ENCODE measurements at regions not wholly inside any gene's neighbourhood (a gene's known extent, or its start where the extent isn't known, plus 50 kb on each side); places are given as distances from the start of the nearest gene placed in this dataset.

- TF ChIP-seq ZBTB8A (tag by site-specific recombination; IDR thresholded peaks at IDR 0.05) (no peak), CTCF (tag by site-specific recombination; IDR thresholded peaks at IDR 0.05) (no peak), ZFP3 (tag by site-specific recombination; IDR thresholded peaks at IDR 0.05; ENCODE audit: low read depth) (no peak), KLF7 (tag by site-specific recombination; IDR thresholded peaks at IDR 0.05; ENCODE audit: borderline replicate concordance) (no peak), ZNF580 (tag by site-specific recombination; IDR thresholded peaks at IDR 0.05) (no peak), ZNF830 (tag by site-specific recombination; IDR thresholded peaks at IDR 0.05; ENCODE audit: low read depth) (no peak), KLF1 (tag by site-specific recombination; IDR thresholded peaks at IDR 0.05) (no peak), ATF2 (tag by site-specific recombination; IDR thresholded peaks at IDR 0.05; ENCODE audit: low read depth) (no peak), ZNF701 (tag by site-specific recombination; IDR thresholded peaks at IDR 0.05) (no peak)
Measured at GRCh38 chr1:67534627-67535065, 104.4 kb upstream of the SERBP1 start.

All from HEK293 (cell line).